CD4-positive, alpha-beta T cell (primary cell): ENCODE measurements at regions not wholly inside any gene's neighbourhood (a gene's known extent, or its start where the extent isn't known, plus 50 kb on each side); places are given as distances from the start of the nearest gene placed in this dataset.

Experiments
- ATAC-seq: fragments of 200-7000 bp; cut with Tn5 transposase; one replicate; pipeline ENCODE4 v1.10.0; 2022; ENCODE audit warnings: mild to moderate bottlenecking; ENCODE audit not compliant: poor library complexity
- CTCF ChIA-PET: fragments of 350-600 bp; sonication (Branson Sonifier 250); formaldehyde crosslinking; loops from one replicate; lab custom pipeline; 2021; ENCODE audit warnings: antibody characterized with exemption, inconsistent platforms; lab: Charles Lee
- POLR2A ChIA-PET: fragments of 350-600 bp; sonication (Branson Sonifier 250); formaldehyde crosslinking; loops from one replicate; lab custom pipeline; 2021; ENCODE audit warnings: antibody characterized with exemption, inconsistent platforms; lab: Charles Lee
- DNase-seq, 14 experiments: peaks; one replicate each; pipeline ENCODE4 v3.0.0-alpha.2; 2013 to 2020; ENCODE audit warnings: mixed read lengths in 2 of 14
- H3K27ac ChIP-seq, 2 donors: one replicate each; pipeline versions ENCODE4 v1.5.1 to v1.7.0; 2013; ENCODE audit warnings: low read length in 2 of 2, low read depth in 1 of 2, mild to moderate bottlenecking in 1 of 2
- H3K27me3 ChIP-seq, 2 experiments: 1 replicate in 1 of 2; 2 replicates in 1 of 2; pipeline versions ENCODE4 v1.6.1 to v1.7.0; 2013; ENCODE audit warnings: low read length in 2 of 2, control low read depth in 1 of 2, mild to moderate bottlenecking in 1 of 2, moderate library complexity in 1 of 2; ENCODE audit not compliant: insufficient read depth in 2 of 2, control insufficient read depth in 1 of 2
- H3K36me3 ChIP-seq: one replicate; pipeline ENCODE4 v1.6.1; 2013; ENCODE audit warnings: low read length, control low read depth; ENCODE audit not compliant: insufficient read depth
- H3K4me1 ChIP-seq: one replicate; pipeline ENCODE4 v1.6.1; 2013; ENCODE audit warnings: low read length, control low read depth; ENCODE audit not compliant: insufficient read depth
- H3K4me3 ChIP-seq: one replicate; pipeline ENCODE4 v1.5.1; 2013; ENCODE audit warnings: mild to moderate bottlenecking, low read length, moderate library complexity
- H3K9me3 ChIP-seq, 2 experiments: 1 replicate in 1 of 2; 2 replicates in 1 of 2; pipeline versions ENCODE4 v1.6.1 to v1.7.0; 2013; ENCODE audit warnings: low read length in 2 of 2, mild to moderate bottlenecking in 2 of 2, control low read depth in 1 of 2, moderate library complexity in 1 of 2; ENCODE audit not compliant: control insufficient read depth in 1 of 2, insufficient read depth in 1 of 2
- H3K27ac Mint-ChIP-seq: one replicate; pipeline ENCODE4 v1.8.0; 2020; ENCODE audit warnings: mixed read lengths
- H3K27me3 Mint-ChIP-seq: one replicate; pipeline ENCODE4 v1.8.0; 2021; ENCODE audit warnings: mixed read lengths
- H3K36me3 Mint-ChIP-seq: one replicate; pipeline ENCODE4 v1.8.0; 2021; ENCODE audit warnings: low read depth, mixed read lengths
- H3K4me1 Mint-ChIP-seq: one replicate; pipeline ENCODE4 v1.8.0; 2021; ENCODE audit warnings: low read depth, mixed read lengths
- H3K4me3 Mint-ChIP-seq: one replicate; pipeline ENCODE4 v1.8.0; 2020; ENCODE audit warnings: mild to moderate bottlenecking, mixed read lengths
- H3K9me3 Mint-ChIP-seq: one replicate; pipeline ENCODE4 v1.8.0; 2020; ENCODE audit warnings: mixed read lengths
- CTCF ChIP-seq: fragments of 200-600 bp; IDR thresholded peaks from one replicate; pipeline ENCODE4 v1.8.0; 2022; ENCODE audit warnings: antibody characterized with exemption, mild to moderate bottlenecking
- intact Hi-C, 2 experiments: fragments of 100-400 bp; cut with DNase I in 1 of 2; cut with micrococcal nuclease in 1 of 2; formaldehyde crosslinking; loops; one replicate each; pipeline versions ENCODE4 v1.15.1 to v1.9.0; 2023 to 2025; cut with DNase I, micrococcal nuclease

- intact Hi-C loops = no loop called here
- no peaks in the 10 kb centered on the region for H3K36me3 ChIP-seq
- ATAC-seq = no peak
- H3K27me3 Mint-ChIP-seq = peaks cover 64% of the 10 kb centered on the region
- TF ChIP-seq CTCF = no peak
- no peak overlapping the region for H3K27ac Mint-ChIP-seq
- CTCF ChIA-PET = no interaction called here
- no peak overlapping the region for H3K4me3 Mint-ChIP-seq
- no peaks in the 10 kb centered on the region for H3K4me1 ChIP-seq
- H3K4me1 Mint-ChIP-seq = no peaks in the 10 kb centered on the region
- DNase-seq = no peak
- H3K36me3 Mint-ChIP-seq = no peaks in the 10 kb centered on the region
- POLR2A ChIA-PET = no interaction called here
- peaks cover 0 to 5% of the 10 kb centered on the region in 2 experiments for H3K9me3 ChIP-seq
- H3K27ac ChIP-seq = no peak overlapping the region
- H3K9me3 Mint-ChIP-seq = peaks cover 6% of the 10 kb centered on the region
- no peak overlapping the region for H3K4me3 ChIP-seq
- peaks cover 0 to 18% of the 10 kb centered on the region in 2 experiments for H3K27me3 ChIP-seq
These were observed 56.6 kb upstream of the BLCAP start for GRCh38 chr20:37584238-37584807.

GRCh38 chr20:37581246-37581645 is 53.6 kb upstream of the BLCAP start:
- no peak overlapping the region for H3K4me3 ChIP-seq
- peaks cover 0 to 3% of the 10 kb centered on the region in 2 experiments for H3K9me3 ChIP-seq
- ChIA-PET POLR2A (no interaction called here), CTCF (no interaction called here)
- peaks cover 76% of the 10 kb centered on the region for H3K27me3 Mint-ChIP-seq
- intact Hi-C loops = no loop called here
- no peak overlapping the region for H3K4me3 Mint-ChIP-seq
- no peaks in the 10 kb centered on the region for H3K36me3 ChIP-seq
- no peak for ATAC-seq
- H3K9me3 Mint-ChIP-seq = peaks cover 3% of the 10 kb centered on the region
- H3K27ac ChIP-seq = no peak overlapping the region
- no peak for TF ChIP-seq CTCF
- DNase-seq = no peak
- no peaks in the 10 kb centered on the region for H3K36me3 Mint-ChIP-seq
- no peak overlapping the region for H3K27ac Mint-ChIP-seq
- no peaks in the 10 kb centered on the region for H3K4me1 Mint-ChIP-seq
- peaks cover 0 to 18% of the 10 kb centered on the region in 2 experiments for H3K27me3 ChIP-seq
- no peaks in the 10 kb centered on the region for H3K4me1 ChIP-seq

- H3K27me3 Mint-ChIP-seq = peaks cover 65% of the 10 kb centered on the region
- Histone ChIP-seq H3K36me3 (no peaks in the 10 kb centered on the region), H3K4me1 (no peaks in the 10 kb centered on the region), H3K27me3 (peaks cover 0 to 18% of the 10 kb centered on the region in 2 experiments), H3K9me3 (no peaks in the 10 kb centered on the region), H3K27ac (no peak overlapping the region), H3K4me3 (no peak overlapping the region)
- H3K9me3 Mint-ChIP-seq = no peaks in the 10 kb centered on the region
- ChIA-PET POLR2A (no interaction called here), CTCF (no interaction called here)
- no peaks in the 10 kb centered on the region for H3K4me1 Mint-ChIP-seq
- no peak overlapping the region for H3K27ac Mint-ChIP-seq
- DNase-seq (no peak), ATAC-seq (no peak)
- H3K4me3 Mint-ChIP-seq = no peak overlapping the region
- H3K36me3 Mint-ChIP-seq = no peaks in the 10 kb centered on the region
- no peak for TF ChIP-seq CTCF
- intact Hi-C loops = no loop called here
These were observed 52.4 kb upstream of the BLCAP start for GRCh38 chr20:37580069-37580468.
